ENCODE measurements at regions not wholly inside any gene's neighbourhood (a gene's known extent, or its start where the extent isn't known, plus 50 kb on each side); places are given as distances from the start of the nearest gene placed in this dataset.
A peak's percentile ranks its signal among the peaks of the same experiment; 100 is the strongest.
"Not testable (repeated sequence)": the region's sequence is repeated elsewhere in the genome, so short reads cannot be mapped to it uniquely, and the experiment has no call there.

DNA sequence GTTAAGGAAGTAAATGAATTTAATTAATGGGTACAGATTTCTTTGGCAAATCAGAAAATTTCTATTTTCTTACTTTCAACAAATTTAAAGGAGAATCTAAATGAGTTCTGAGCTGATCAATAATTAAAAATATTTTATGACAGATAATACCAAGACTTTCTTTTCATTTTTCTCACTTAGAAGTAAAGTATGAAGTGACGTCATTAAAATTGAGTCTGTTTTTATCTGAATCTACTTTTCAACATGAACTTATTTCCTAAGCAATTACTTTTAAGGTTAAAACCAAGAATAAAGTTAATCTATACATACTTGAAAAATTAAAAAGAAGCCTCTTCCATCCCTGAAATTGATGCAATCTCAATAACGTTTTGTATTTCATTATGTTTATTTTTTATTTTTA lies 552.8 kb upstream of the ST8SIA4 start:
- DNase-seq: no peak

- DNase-seq: no peak
These were observed 552.0 kb upstream of the ST8SIA4 start for GRCh38 chr5:101455048-101455447.

- DNase-seq: not testable (repeated sequence)
These were observed 539.2 kb upstream of the ST8SIA4 start for GRCh38 chr5:101442281-101442680.

DNA sequence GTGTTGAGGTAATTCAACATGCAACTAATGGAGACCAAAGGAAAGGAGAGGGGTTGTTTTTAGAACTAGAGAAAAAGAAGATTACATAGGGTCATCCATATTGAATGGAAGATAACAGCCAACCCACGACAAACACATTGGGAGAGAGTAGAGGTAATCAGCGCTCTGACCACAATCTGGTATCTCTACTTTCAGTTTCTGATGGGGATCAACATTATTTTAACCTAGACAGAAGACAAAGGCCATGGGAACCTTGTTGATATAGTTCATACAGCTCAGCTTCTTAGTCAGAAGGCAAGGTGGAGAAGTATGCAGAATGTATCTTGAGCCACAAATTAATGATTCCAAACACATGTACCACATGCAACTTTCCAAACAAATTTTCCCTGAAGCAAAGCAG lies 537.1 kb upstream of the ST8SIA4 start:
- DNase-seq: no peak

GRCh38 chr5:101437351-101437750 lies 534.3 kb upstream of the ST8SIA4 start:
- no peak for DNase-seq

DNA sequence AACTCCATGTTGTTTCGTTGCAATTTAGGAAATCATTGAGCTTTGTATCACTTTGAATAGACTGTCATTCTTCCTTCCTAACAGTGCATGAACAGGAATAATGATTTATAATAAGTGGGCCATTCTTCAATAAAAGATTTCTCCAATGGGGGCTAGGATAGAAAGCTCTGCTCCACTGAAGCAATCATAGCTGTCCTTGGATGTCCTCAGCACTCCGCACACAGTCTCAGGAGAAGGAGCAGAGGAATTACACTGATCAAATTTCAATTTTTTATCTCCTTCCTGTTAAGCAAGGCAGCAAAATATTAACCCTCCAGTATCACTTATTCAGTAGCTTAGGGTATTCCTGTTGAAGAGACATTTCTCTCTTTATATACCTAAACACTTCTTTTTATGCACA lies 532.7 kb upstream of the ST8SIA4 start:
- DNase-seq: no peak

- no peak for DNase-seq
These were observed 528.1 kb upstream of the ST8SIA4 start for GRCh38 chr5:101431201-101431600.

DNA sequence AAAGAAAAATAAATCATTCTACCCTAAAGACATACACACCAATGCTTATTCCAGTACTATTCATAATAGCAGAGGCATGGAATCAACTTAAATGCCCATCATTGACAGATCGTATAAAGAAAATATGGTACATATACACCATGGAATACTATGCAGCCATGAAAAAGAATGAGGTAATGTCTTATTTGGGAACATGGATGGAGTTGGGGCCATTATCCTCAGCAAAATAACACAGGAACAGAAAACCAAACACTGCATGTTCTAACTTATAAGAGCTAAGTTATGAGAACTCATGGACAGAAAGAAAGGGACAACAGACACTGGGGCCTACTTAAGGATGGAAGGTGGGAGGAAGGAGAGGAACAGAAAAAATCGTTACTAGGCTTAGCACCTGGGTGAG lies 527.5 kb upstream of the ST8SIA4 start:
- DNase-seq: no peak

DNA sequence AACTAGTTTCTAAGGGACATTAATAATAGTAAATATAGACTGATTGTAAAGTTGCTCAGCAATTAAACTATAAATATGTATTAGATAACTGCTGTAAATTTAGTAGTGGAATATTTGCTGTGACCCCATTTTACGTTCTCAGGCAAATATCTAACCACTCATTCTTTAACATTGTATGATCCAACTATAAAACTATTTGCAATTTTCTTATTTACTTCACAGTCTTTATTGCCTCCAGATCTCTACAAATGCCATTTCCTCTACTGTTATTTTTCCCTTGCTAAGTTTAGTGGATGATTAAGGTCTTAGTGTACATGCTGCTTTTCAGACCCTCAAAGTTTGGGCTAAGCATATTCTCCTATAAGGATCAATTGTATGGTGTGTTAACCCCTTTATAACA lies 526.2 kb upstream of the ST8SIA4 start:
- no peak for DNase-seq

DNA sequence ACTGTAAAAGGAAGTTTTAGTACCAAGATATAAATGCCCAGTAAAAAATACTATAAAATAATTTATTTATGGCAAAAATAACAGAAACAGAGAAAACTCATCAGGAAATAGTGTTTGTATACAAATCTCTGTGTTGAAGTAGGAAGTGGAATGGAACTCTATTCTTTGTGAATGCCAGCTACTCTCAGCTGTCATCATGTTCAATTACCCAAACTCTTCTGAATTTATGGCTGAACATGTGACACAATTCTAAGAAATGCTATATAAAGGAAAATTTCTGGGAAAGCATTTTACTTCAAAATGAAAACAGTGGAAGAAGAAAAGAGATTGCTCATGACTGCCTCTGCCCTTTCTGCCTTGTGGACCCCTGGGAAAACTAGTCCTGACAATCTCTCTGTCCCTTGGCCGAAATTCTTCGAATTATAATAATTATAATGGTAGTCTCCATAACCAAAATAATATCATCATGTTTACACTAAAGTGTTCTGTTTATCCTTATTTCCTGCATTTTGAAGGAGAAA lies 522.3 kb upstream of the ST8SIA4 start:
- DNase-seq: no peak

- DNase-seq: peak; percentile 2
These were observed 521.6 kb upstream of the ST8SIA4 start for GRCh38 chr5:101424530-101425175.

- no peak for DNase-seq
These were observed 515.6 kb upstream of the ST8SIA4 start for GRCh38 chr5:101418713-101419118.

DNA sequence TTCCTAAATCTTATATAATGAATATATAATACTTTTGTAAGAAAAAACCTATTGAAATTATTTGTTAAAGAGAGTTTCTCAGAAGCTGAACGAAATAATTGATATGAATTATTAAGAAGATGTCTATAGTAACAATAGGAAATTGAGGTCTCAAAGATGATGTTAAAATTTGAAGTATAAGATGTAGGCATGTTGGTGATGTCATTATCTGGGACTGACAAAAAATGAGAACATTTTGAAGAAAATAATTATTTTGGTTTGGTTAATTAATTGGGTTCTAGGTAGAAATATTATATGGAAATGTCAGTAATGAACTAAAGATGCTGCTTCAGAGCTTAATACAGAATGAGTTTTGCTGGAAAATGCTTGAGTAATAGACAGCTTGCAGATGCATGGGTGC lies 501.4 kb upstream of the ST8SIA4 start:
- no peak for DNase-seq

DNA sequence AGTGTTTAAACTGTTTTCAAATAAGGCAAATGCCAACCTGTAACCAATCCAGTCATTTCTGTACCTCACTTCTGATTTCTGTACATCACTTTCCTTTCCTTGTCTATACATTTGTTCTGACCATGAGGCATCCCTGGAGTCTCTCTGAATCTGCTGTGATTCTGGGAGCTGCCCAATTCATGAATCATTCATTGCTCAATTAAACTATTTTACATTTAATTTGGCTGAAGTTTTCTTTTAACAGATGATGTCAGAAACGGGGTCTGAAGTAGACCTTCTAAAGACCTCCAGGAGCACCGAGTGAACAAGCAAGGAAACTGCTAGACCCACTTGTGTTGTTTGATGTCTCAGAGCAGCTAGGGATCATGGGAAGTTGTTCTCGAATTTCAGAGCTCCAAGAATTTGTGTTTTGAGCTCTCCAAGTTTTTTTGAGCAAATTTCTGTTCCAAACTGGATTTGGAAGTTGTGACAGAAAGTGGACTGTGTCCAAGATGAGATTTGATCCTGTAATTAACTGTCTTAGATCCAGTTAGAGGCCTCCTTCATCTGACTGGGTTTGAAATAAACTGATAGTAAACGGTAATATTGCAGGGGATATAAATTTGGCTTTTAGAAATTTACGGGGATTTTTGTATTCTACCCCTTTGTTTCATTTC lies 490.8 kb upstream of the ST8SIA4 start:
- no peak for DNase-seq

DNA sequence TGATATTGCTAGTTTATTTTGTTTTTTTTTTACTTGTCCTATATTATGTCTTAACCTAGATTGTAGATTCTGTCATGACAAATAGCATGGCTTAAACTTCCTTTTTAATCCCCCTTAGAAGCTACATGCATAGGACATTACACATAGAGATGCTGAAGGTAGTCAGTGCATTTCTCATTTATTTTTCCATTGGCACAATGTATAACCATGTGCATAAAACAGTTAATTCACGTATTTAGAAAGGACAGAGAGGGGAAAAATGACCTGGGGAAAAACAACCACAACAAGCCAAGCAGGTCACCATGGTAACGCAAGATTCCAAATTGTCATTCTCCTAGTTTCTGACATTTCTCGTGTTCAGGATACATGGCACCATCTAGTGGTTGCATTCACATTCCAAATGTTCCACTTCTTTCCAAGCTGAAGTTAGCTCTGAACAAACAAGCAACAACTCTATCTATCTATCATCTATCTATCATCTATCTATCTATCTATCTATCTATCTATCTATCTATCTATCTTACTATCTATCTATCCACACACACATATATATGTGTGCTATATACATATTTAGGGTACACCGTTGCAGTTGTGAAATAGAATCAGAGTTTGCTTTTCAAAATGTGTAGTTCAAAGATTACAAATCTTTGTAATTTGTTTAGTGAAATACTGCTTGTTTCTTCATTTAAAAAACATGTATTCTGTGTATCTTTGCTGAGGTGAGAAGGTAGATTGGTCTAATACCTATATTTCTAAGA lies 487.2 kb upstream of the ST8SIA4 start:
- peak; percentile 47 for DNase-seq

GRCh38 chr5:101385276-101385675 lies 482.2 kb upstream of the ST8SIA4 start:
- no peak for DNase-seq

DNA sequence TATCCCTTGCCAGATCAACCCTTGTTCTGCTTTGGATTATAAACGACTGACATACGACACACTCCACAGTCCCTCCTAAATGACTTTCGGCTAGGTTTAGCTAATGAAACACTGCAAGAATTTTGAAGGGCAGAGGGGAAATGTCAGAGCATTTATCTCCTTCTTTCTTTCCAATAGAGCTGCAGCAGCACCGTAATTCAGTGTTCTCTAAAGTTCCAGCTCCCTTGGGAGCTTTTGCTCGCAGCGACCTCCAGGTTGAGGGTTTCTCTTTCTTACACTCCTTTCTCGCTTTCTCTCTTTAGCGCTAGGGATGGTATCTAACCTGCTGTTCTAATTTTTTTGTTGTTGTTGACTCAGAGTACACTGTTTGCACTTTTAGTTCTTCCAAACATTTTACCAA lies 467.1 kb upstream of the ST8SIA4 start:
- no peak for DNase-seq

- DNase-seq: peak; percentile 7
These were observed 461.4 kb upstream of the ST8SIA4 start for GRCh38 chr5:101364469-101364868.

- no peak for DNase-seq
These were observed 459.0 kb upstream of the ST8SIA4 start for GRCh38 chr5:101362067-101362466.

GRCh38 chr5:101346906-101347305 lies 443.8 kb upstream of the ST8SIA4 start:
- DNase-seq: no peak

- DNase-seq: no peak
These were observed 443.4 kb upstream of the ST8SIA4 start for GRCh38 chr5:101346447-101346846.

DNA sequence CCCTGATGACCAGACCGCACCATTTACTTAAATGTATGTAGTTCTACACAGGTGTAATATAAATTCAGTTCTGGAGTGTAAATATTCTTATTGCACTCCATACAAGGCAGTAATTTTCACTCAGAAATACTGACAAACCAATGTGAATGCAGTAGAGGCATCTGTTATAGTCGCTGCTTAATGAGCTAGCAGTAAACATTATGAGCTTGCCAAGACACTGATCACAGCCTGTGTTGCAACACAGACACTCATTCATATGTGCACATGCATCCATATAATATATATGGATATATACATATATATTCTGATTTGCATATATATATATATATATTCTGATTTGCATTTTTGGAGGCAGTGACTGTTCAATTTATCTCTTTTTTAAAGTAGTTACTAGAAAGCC lies 435.1 kb upstream of the ST8SIA4 start:
- no peak for DNase-seq

DNA sequence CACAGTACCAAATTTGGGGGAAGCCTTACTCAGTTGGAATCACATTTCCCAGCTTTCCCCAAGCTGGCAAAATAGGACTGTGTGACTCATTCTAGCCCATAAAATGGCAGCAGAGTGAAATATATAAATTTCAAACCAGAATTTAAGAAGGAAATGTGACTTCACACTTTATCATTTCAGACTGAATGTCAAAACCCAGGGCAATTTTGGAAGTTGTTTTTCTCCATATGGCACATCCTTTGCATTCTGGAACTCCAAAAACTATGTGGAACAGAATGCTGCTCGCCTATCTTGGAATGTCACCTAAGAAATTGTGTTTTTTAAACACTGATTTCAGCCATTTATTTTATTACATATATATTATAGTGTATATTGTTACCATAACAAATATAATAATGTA lies 424.7 kb upstream of the ST8SIA4 start:
- DNase-seq: no peak

DNA sequence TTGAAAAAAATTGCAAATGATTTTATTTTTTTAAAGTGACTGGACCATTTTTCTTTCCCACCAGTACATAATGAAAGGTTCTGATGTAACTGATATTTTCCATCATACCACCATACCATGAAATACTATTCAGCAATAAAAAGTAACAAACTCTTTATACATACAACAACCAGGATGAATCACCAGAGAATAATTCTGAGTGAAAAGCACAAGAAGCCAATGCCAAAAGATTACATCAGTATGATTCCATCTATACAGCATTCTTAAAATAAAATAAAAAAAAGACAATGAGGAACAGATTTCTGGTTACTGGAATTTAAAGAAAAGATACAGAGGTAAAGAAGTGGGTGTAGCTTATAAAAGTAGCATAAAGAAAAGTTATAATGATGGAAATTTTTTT lies 423.7 kb upstream of the ST8SIA4 start:
- DNase-seq: no peak
